ENCODE measurements at regions not wholly inside any gene's neighbourhood (a gene's known extent, or its start where the extent isn't known, plus 50 kb on each side); places are given as distances from the start of the nearest gene placed in this dataset.

- no peak for TF ChIP-seq CTCF (IDR thresholded peaks at IDR 0.05 in 2 of 3, conservative IDR thresholded peaks at IDR 0.05 in 1 of 3; ENCODE audit: borderline replicate concordance in 1 of 3, insufficient read depth in 1 of 3, low read depth in 2 of 3, low read length in 2 of 3)
- TF ChIP-seq POLR2AphosphoS5 (IDR thresholded peaks at IDR 0.05; ENCODE audit: low read depth, low read length): no peak
- no peak for TF ChIP-seq POLR2A (IDR thresholded peaks at IDR 0.05; ENCODE audit: borderline replicate concordance, extremely low read depth, insufficient read depth, insufficient read length)
Observed at GRCh38 chr16:72635694-72636093, 412.2 kb downstream of the ZFHX3 start.

Measured in HCT116 (cell line).